Germinal center (tissue), 1 donor: ENCODE measurements at regions not wholly inside any gene's neighbourhood (a gene's known extent, or its start where the extent isn't known, plus 50 kb on each side); places are given as distances from the start of the nearest gene placed in this dataset.
"Not testable (repeated sequence)": the region's sequence is repeated elsewhere in the genome, so short reads cannot be mapped to it uniquely, and the experiment has no call there.

Experiments
- DNase-seq: peaks from one replicate; pipeline ENCODE4 v3.0.0; 2012; ENCODE audit warnings: mixed read lengths, low spot score

GRCh38 chrX:9383655-9384054, 81.2 kb upstream of the TBL1X start:
- DNase-seq: no peak

- no peak for DNase-seq
Measured at GRCh38 chrX:9388450-9388849, 76.4 kb upstream of the TBL1X start.

GRCh38 chrX:9390121-9390520, 74.7 kb upstream of the TBL1X start:
- no peak for DNase-seq

GRCh38 chrX:9390693-9391368, 74.0 kb upstream of the TBL1X start:
- DNase-seq: no peak

GRCh38 chrX:9392445-9392844, 72.4 kb upstream of the TBL1X start:
- no peak for DNase-seq

- no peak for DNase-seq
Measured at GRCh38 chrX:9393571-9393970, 71.3 kb upstream of the TBL1X start.

- DNase-seq: no peak
Measured at GRCh38 chrX:9394212-9394611, 70.6 kb upstream of the TBL1X start.

GRCh38 chrX:9396930-9397329, 67.9 kb upstream of the TBL1X start:
- no peak for DNase-seq

GRCh38 chrX:9401051-9401450, 63.8 kb upstream of the TBL1X start:
- no peak for DNase-seq

- DNase-seq: no peak
Measured at GRCh38 chrX:9403374-9403773, 61.5 kb upstream of the TBL1X start.

- not testable (repeated sequence) for DNase-seq
Measured at GRCh38 chrX:9405635-9406034, 59.2 kb upstream of the TBL1X start.

GRCh38 chrX:9410889-9411288, 54.0 kb upstream of the TBL1X start:
- not testable (repeated sequence) for DNase-seq

GRCh38 chrX:9411682-9412081, 53.2 kb upstream of the TBL1X start:
- DNase-seq: not testable (repeated sequence)

GRCh38 chrX:9414416-9414815, 50.4 kb upstream of the TBL1X start:
- DNase-seq: no peak
